ENCODE measurements at regions not wholly inside any gene's neighbourhood (a gene's known extent, or its start where the extent isn't known, plus 50 kb on each side); places are given as distances from the start of the nearest gene placed in this dataset.
"Not testable (repeated sequence)": the region's sequence is repeated elsewhere in the genome, so short reads cannot be mapped to it uniquely, and the experiment has no call there.

DNA sequence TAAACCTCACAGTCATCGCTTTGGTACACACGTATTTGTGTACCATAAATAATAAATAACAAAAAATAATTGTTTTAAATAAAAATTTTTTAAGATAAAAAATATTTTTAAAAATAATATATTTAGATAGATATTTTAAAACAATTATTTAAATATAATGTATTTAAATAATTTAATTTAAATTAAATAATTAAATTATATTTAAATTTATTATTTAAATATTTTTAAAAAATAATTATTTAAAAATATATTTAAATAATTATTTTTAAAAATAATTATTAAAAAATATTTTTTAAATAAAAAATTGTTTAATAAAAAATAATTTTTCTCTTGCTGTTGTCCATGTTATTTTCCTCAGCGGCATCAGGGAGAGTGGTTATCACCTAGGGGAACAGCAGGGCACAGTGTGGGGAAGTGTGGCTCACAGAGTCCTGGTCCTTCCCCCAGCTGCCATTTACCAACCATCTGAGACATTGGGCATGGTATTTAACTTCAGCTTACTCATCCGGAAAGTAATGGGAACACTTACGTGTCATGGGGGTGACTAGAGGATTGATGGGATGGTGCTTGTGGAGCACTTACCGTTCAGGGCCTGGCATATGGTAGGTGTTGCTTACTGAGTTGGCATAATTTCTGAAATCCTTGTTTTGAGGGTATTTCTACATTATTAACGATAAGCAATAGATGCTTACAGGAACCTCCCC lies 92.9 kb upstream of the TSPAN2 start:
- DNase-seq (ENCODE audit: low read depth, low spot score): no peak

DNA sequence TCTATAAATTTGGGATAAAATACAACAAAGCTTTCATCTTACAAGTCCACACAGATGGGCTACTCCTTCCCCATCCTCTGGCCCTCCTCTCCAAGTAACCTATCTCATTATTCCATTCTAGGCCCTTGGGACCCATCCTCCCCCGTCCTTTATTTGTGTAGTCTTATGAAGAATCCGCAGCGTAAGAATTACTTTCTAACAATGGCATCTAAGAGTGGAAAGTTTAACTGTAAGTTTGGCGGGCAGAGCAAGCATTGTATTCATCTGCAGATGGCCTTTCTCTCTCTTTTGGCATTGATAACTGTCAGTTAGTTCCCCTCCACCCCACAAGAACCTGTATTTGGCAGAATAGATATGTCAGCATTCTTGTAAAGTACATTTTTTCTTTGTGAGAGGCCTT lies 91.9 kb upstream of the TSPAN2 start:
- DNase-seq (ENCODE audit: low read depth, low spot score): no peak

DNA sequence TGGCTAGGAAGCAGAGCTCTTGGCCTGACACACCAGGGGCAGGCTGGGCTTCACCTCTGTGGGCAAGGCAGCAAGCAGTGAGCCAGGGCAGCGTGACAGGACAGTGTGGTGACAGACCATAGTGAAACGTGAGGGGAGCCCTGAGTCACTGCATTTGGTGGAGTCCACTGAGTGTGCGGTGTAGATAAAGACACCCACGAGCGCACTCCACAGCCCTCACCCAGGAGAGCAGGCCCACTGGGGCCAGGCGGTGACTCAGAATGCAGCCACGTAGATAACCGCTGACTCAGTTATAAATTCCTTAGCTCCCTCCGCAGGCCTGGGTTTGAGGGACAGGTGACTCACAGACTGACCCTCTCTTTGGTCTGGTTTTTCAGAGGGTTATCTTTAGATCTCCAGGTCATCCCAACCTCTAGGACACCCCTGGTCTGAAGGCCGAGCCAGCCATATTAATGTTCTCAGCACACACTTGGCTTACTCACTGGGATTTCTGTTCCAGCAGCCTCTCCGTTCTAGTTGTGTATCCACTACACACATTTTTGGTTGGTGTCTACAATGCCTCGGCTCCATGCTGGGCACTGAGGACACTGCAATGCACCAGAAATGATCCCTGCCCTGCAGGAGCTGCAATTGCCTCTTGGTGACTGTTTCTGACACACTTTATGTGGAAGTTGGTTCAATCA lies 90.2 kb upstream of the TSPAN2 start:
- no peak for DNase-seq (ENCODE audit: low read depth, low spot score)

DNA sequence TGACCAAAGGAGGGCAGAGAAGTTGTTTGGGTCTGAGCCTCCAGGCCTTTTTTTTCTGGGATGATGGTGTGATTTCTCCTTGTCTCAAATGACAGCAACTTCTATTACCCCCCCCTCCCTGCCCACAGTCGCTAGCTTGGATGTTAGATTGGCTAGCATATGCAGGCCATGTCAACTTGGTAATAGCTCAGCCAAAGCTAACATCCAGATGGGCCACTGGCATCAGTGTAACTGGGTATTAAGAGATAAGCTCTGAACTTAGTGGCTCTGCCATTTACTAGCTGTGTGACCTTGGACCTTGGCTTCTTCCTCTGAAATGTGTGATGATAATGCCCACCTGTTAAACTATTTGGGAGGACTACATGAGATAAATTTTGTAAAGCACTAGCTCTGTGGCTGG lies 86.9 kb upstream of the TSPAN2 start:
- DNase-seq (ENCODE audit: low read depth, low spot score): no peak

DNA sequence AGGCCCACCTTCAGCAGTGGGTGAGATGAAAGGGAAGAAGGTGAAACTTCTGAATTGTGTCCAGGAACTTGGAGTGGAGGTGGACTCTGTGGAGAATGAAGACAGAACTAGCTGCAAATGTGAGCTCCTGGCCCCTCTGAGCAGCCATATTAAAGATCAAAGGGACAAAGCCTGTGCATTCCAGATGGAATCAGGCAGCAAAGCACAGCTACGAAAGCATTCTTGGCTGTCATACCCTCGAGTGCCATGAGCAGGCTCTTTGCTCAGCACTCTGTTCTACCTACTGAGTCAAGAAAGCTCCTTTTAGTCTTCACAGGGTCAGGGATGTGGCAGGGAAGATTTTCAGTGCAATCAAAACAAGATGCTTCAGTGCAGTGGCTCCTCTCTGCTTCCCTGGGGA lies 86.3 kb upstream of the TSPAN2 start:
- no peak for DNase-seq (ENCODE audit: low read depth, low spot score)

DNA sequence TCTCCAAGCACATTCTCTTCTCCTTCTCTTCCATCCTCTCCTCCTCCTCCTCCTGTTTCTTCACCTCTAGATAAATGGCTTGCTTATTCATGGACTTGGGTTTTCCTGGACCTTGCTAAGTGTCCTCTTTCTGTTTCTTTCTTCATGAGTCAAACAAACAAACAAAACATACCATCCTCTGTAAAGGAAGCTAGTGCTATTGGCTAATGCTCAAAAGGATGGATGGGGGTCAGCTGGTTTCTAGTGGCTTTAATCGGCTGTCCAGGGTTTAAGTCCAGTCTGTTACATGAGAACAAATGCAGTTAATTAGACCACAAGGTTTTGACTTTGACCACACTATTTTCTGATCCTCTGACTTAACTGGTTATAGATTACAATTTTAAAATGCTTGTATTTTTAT lies 83.8 kb upstream of the TSPAN2 start:
- no peak for DNase-seq (ENCODE audit: low read depth, low spot score)

DNA sequence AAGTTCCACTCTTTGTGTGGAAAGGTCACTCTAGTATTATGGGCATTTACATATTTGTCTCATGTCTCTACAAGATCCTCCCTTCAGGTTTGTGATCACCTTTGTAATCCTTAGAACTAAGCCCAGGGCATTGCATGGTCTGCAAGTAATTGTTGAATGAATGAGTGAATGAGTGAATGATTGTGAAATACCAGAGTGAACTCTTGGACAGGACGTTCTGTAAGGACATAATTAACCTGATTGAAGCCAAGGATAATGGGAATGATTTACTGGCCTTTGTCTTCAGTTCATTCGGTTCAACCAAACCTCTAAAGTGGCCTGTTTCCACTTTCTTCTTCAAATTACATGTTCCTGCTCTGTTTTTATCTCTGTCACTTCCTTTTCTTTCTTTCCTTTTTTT lies 83.0 kb upstream of the TSPAN2 start:
- DNase-seq (ENCODE audit: low read depth, low spot score): no peak

DNA sequence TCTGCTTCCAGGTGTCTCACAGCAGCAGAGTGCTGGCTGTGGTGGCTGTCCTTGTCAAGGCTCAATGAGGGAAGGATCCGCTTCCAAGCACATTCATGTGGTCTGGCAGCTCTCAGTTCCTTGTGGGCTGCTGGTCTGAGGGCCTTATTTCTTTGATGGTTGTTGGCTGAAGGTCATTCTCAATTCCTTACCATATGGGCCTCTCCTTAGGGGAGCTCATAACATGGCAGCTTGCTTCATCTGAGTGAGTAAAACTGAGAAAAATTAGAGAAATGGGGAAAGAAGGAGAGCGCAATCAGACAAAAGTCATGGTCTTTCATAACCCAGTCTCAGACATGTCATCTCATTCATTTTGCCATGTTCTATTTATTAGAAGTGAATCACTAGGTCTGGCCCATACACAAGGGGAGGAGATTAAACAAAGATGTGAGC lies 81.7 kb upstream of the TSPAN2 start:
- no peak for DNase-seq (ENCODE audit: low read depth, low spot score)

DNA sequence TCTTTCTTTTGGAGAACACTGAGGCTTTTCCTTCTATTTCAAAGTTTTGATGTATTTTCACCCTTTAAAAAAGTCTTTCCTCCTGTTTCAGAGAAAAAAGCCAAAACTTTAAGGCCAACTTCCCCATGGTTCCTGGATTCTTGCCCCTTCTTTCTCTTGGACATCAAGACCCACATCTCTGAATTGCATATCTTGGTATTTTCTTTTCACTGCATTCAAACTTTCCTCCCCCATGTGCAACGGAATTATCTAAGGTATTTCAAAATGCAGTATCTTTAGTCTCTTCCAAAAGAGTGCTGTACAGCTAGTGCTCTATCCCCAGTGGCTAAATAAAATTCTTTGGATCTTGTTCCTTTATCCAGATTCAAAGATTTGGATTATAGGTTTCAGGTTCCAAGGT lies 81.1 kb upstream of the TSPAN2 start:
- no peak for DNase-seq (ENCODE audit: low read depth, low spot score)

DNA sequence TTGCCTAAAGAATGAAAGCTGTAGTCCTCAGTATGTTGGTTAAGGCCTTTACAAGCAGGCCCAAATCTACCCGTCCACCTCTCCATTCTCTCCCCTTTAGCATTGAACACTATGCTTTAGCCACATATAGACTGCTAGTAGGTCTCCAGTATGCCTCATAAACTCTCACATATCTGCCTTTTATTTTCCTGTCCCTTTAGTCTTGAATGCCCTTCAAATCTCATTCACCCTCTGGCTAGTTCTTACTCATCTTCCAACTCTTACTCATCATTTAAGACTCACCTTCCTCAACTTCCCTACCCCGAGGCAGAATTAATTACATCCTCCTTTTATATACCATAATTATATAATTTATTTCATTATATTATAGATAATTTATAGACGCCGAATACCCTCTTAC lies 78.7 kb upstream of the TSPAN2 start:
- no peak for DNase-seq (ENCODE audit: low read depth, low spot score)

DNA sequence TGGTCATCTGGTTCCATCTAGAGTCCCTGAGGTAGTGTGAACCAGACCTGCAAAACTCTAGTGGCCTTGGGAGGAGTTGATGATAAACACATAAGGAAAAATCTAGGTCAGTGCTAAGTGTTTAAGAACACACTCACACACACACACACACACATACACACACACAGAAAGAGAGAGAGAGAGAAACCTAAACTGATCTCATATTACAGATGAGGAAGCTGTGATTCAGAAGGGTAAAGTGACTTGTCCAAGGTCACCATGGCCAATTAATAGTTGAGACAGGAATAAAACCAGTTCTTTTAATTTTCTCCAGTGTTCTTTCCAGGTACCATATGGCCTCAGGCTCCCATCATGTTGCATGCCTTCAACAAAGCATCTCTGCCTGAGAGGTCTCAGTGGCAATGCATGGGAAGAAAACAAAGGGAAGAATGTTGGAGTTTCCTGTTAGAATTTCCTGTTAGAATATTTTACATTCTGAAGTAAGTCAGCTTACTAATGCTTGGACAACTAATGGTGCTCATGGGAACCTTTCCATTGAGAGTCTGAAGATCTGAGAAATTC lies 77.3 kb upstream of the TSPAN2 start:
- no peak for DNase-seq (ENCODE audit: low read depth, low spot score)

DNA sequence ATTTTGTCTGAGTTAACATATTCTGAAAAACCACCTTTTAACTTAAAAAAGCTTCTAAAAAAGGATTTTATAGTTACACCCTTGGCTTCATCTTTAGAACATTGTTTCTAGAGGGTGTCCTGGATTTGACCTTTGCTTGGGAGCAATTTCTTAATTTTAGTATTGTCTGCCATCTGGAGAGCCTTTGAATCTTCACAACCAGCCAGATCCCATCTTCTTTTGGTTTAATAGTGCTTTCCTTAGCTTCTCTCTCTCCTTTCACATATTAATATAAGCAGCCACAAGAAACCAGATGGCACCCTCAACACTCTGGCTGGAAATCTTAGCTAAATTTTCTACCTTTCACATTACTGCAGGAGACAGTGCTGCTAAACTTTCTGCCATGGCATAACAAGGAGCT lies 76.5 kb upstream of the TSPAN2 start:
- no peak for DNase-seq (ENCODE audit: low read depth, low spot score)

DNA sequence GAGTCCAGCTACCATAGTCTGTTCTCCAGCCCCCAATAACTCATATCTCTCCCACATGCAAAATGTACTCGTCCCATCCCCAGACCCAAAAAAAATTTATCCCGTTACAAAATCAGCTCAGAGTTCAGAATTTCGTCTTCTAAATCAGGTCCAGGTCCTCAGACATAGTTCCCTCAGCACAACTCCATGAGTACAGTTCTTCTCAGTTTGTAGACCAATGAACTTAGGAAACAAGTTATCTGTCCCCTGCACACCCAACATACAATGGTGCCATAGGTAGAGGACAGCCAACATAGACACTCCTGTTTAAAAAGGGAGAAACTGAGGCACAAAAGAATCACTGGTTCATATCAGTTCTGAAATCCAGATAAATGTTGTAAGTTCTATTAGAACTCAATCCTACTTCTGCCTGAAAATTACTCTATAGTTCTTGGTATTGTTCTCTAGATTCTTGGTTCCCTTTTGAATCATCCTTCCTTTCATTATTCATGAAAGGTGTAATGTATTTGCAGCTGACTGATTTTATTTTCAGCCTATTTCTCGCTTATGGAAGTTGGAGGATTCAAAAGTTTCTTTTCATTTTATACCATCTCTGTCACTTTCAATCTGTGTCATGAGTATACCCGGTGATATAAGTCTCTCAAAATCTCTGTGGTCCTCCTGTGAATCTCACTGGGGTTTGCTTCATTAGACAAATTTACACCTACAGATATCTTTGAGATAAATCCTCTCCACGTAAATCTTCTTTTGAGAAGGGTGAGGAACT lies 75.8 kb upstream of the TSPAN2 start:
- DNase-seq (ENCODE audit: low read depth, low spot score): no peak

DNA sequence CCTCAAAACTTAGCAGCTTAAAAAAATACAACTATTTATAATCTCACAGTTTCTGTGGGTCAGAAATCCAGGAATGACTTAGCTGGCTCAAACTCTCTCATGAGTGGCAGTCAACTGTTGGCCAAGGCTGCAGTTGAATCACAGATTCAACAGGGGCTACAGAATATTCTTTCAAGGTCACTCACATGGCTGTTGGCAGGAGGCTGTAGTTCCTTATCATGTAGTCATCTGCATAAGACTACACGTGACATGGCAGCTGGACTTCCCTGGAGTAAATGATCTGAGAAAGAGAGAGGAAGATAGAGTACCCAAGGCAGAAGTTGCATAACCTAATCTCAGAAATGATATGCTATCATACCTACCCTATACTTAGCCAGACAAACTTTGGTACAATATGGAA lies 75.2 kb upstream of the TSPAN2 start:
- DNase-seq (ENCODE audit: low read depth, low spot score): no peak

DNA sequence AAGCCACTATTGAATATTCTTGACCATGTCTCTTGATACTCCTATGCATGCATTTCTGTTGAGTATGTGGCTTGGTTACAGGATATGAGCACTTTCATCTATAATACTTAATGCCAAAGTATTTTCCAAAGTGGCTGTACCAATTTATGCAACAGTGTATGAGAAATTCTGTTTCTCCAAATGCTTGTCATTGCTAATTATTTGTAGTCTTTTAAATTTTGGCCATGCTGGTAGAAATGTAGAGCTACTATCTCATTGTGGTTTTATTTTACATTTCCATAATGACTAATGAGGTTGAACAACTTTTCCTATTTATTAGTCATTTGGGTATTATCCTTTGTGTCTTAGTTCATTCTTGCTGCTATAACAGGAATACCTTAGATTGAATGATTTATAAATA lies 71.4 kb upstream of the TSPAN2 start:
- no peak for DNase-seq (ENCODE audit: low read depth, low spot score)

DNA sequence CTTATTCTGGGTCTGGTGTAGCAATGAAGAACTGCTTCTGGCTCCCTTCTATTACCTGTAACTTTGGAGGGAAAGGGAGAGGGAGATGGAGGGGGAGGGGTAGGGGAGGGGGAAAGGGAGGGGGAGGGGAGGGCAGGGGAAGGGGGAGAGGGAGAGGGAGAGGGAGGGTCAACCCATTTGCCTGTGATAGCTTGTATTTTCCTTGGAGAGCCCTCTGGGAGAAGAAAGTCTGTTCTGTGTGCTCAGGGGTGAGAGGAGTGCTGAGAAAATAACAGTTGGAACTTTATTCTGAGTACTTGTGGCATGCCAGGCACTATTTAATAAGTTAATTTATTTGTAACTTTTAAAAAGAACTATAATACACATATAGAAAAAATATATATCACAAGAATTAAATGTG lies 70.7 kb upstream of the TSPAN2 start:
- no peak for DNase-seq (ENCODE audit: low read depth, low spot score)

DNA sequence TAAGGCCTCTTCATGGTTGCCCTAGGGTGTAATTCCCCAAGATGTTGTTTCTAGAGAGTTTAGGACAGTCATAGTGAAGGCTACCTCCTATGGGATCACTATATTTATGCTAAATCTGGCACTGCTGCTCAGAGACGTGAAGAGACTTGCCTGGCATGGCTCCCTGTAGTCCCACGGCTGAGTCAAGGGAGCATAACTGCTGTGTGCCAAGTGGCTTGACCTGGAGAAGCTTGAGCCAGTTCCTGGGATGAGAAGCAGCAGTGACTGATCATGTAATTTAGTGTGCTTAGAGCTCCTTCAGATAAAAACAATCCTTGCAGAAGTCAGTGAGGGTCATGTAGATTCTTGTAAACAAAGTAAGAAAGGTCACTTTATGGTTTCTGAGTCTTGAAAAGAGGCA lies 68.9 kb upstream of the TSPAN2 start:
- no peak for DNase-seq (ENCODE audit: low read depth, low spot score)

DNA sequence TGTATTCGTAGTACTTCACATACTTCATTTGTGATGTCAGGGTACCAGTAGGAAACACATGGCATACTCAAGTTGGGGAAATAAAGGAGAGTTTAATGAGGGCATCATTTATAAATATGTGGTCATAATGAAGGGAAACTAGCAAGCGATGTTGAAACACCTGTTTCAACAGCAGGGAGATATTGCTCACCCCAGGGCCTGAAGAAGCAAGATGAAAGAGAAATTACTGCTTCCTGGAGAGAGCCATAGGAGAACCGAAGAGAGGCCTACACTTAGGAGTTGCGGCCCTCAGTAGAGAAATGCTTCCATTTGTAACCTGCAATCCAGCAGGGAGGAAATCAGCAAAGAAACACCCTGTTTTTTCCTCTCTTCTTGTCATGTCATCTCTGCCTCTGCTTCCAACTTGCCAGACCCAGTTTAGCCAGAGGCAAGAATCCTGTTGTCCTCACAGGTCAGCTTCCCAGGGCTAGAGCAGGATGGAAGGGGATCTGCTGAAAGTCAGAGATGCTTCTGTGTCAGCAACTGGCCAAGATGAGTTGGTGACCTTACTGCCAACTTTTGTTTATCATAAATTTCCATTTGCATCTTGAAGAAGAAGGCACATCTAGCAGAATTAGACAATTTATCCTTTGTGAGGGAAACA lies 67.6 kb upstream of the TSPAN2 start:
- DNase-seq (ENCODE audit: low read depth, low spot score): no peak

DNA sequence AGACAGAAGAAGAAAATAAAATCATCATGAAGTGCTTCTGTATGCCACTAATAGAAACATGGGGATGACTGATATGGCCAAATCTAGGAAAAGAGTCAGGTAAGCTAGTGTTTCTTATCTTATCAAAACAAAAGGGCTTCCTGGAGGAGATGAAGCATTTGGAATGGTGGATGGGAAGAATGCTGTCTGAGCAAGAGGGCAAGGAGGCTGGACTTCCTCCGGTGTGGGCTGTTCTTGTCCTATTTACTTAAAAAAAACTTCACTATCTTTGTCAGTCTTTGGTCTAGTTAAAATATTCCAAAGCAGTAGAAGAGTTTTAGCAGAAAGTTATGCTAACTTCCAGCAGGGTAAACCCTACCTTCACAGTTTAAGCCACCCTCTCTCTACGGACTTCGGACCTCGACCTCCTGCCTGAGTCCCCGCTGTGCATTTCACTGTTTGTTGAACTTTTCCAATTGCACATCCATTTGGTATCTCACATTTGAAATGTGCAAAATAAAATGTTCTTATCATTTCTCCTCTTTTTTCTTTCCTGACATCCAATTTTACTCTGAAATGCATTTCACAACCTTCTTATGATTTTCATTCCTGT lies 64.8 kb upstream of the TSPAN2 start:
- DNase-seq (ENCODE audit: low read depth, low spot score): no peak

DNA sequence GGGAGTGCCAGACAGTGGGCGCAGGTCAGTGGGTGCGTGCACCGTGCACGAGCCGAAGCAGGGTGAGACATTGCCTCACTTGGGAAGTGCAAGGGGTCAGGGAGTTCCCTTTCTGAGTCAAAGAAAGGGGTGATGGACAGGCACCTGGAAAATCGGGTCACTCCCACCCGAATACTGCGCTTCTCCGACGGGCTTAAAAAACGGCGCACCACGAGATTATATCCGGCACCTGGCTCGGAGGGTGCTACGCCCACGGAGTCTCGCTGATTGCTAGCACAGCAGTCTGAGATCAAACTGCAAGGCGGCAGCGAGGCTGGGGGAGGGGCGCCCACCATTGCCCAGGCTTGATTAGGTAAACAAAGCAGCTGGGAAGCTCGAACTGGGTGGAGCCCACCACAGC lies 58.6 kb upstream of the TSPAN2 start:
- DNase-seq (ENCODE audit: low read depth, low spot score): not testable (repeated sequence)

DNA sequence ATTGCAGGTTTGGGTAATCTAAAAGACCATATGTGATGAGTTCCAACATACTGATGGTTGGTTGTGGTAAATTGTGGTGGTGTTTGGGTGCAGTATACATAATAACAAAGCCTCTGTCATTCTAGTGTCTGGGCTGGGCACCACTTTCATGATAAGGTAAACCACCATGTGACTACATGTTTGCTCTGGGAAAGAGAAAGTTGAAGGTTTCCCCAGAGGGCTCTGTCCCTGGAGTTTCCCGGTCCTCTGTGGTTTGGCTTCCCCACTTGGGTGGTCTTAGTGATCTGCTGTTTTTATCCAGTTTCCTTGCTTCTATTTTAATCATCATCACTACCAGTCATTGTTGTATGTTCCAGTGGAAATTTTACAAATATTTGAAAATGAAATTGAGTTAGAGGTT lies 55.9 kb upstream of the TSPAN2 start:
- no peak for DNase-seq (ENCODE audit: low read depth, low spot score)

DNA sequence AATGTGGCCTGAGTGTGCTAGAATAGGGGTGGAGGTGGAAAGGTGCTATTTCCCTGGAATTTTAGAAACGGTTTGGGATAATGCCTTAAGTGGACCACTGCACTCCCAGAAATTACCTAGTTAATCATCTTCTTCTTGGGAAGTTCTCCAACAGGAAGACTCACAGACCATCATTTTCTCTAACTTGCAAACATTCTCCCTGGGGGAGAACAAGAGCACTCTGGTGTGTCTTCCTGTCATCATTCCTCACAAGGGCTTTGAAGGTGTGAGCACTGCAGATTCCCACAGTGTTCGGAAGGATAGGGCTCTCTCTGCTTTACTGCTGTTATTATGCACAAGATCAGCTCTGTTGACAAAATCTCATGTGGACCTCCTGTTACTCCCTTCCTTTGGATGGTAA lies 54.9 kb upstream of the TSPAN2 start:
- DNase-seq (ENCODE audit: low read depth, low spot score): no peak
